22Rv1 (cell line): ENCODE measurements at regions not wholly inside any gene's neighbourhood (a gene's known extent, or its start where the extent isn't known, plus 50 kb on each side); places are given as distances from the start of the nearest gene placed in this dataset.

Experiments used
- H3K27ac ChIP-seq: fragments of 450-650 bp; 2 replicates; pipeline ENCODE4 v1.5.1; 2017
- CTCF ChIP-seq: fragments of 450-650 bp; IDR thresholded peaks from 2 replicates; pipeline ENCODE4 v1.5.1; 2017; ENCODE audit warnings: mild to moderate bottlenecking
- ZFX ChIP-seq: fragments of 450-650 bp; IDR thresholded peaks from 2 replicates; pipeline ENCODE4 v1.6.1; 2017; ENCODE audit warnings: antibody characterized with exemption, borderline replicate concordance

- no peak for TF ChIP-seq CTCF
- TF ChIP-seq ZFX = no peak
- no peak overlapping the region for H3K27ac ChIP-seq
Measured at GRCh38 chr7:152556013-152556755, 119.8 kb downstream of the XRCC2 start.

DNA sequence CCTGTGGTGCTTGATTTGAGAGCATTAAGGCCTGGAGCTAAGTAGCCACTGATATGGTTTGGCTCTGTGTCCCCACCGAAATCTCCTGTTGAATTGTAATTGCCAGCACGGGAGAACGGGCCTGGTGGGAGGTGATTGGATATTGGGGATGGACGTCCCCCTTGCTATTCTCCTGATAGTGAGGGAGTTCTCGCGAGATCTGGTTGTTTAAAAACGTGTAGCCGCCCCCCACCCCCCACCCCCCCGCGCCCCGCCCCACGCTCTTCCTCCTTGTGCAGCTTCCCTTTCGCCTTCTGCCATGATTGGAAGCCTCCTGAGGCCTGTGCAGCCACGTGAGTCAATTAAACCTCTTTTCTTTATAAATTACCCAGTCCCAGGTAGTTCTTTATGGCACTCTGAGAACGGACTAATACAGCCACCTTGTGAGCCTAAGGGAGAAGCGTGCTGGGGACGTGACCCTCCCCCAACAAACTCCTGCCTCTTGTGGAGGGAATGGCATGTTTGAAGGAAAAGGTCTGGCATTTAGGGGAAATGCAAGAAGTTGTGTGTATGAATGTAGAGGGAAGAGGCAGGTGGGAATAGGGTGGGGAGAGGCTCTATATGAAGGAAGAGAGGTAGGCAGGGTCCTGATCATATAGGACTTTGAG is 118.0 kb upstream of the KMT2C start:
- H3K27ac ChIP-seq = no peak overlapping the region
- no peak for TF ChIP-seq ZFX
- TF ChIP-seq CTCF = no peak

DNA sequence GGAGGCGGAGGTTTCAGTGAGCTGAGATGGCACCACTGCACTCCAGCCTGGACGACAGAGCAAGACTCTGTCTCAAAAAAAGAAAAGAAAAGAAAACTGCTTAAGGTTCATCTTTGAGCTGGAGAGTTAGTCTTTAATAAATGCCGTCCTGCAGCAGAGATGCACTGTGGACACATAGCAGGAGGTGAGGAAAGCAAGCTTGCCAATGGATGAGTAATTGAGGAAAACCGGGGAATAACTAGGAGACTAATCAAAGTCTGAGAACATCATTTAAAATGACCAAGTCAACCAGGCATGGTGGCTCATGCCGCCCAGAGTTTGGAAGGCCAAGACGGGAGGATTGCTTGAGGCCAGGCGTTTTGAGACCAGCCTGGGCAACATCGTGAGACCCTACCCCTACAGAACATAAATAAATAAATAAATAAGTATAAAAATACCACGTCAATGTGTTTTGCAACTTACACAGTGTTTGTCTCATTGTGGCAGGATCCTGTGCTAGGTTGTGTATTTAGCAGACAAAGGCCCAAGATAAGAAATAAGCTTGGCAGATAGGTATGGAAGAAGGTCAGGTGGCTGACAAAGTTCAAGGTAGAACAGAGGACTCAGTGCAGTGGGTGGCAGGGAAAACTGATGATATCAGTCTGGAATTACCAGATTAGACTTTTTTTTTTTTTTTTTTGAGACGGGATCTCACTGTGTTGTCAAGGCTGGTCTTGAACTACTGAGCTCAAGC is 115.7 kb upstream of the KMT2C start:
- H3K27ac ChIP-seq = no peak overlapping the region
- TF ChIP-seq ZFX = no peak
- TF ChIP-seq CTCF = no peak

GRCh38 chr7:152544971-152545619 is 109.3 kb upstream of the KMT2C start:
- TF ChIP-seq CTCF = no peak
- no peak for TF ChIP-seq ZFX
- no peak overlapping the region for H3K27ac ChIP-seq

DNA sequence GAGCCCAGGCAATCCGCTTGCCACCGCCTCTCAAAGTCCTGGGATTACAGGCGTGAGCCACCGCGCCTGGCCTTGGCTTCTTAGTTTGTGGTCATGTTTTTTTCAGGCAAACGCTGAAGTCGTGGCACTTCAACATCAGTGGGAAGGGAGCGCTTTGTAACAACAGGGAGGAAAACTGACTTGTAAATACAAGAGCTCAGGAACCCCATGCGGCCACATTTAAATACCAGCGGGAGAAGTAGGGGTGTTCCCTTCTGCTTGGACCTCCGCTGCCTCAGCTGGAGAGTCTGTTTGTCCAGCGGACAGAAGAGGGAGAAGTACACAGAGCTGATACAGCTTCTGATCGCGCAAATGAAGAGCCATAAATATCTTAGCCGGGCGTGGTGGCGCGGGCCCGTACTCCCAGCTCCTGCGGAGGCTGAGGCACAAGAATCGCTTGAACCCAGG is 108.7 kb upstream of the KMT2C start:
- TF ChIP-seq ZFX (no peak), CTCF (no peak)
- H3K27ac ChIP-seq = no peak overlapping the region

DNA sequence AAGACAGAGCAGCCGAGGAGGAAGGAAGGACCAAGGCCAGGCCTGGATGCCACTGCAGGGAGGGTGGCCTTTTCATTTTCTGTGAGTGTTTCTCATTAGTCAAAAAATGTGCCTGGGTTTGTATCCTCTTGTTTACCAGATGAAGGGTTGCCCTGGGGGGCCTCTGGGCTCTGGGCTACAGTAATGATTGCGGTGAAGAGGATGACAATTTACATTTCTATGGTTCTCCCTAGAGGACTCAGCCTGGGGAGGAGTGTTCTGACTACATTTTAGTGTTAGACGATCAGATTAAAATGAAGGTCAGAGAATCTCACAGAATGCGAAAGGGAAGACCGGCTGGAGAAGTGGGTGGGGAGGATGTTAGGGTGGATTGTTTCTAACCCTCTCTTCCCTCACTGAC is 108.0 kb upstream of the KMT2C start:
- no peak overlapping the region for H3K27ac ChIP-seq
- TF ChIP-seq CTCF = no peak
- no peak for TF ChIP-seq ZFX
